Neural cell (in vitro differentiated cells): ENCODE measurements at regions not wholly inside any gene's neighbourhood (a gene's known extent, or its start where the extent isn't known, plus 50 kb on each side); places are given as distances from the start of the nearest gene placed in this dataset.

ENCODE experiments used
- H2AFZ ChIP-seq: fragments of 200-600, 300-800 bp; sonication (generic), shearing (Covaris generic); 2 replicates; pipeline ENCODE4 v1.6.0; 2014; ENCODE audit warnings: low read depth, mild to moderate bottlenecking, antibody characterized with exemption, low read length, moderate library complexity
- H3F3A ChIP-seq: fragments of 200-600 bp; shearing (Covaris generic); 2 replicates; pipeline ENCODE4 v1.6.1; 2016; ENCODE audit warnings: mild to moderate bottlenecking, moderate library complexity, mixed read lengths, antibody characterized with exemption, low read length; ENCODE audit not compliant: insufficient read depth, poor library complexity, severe bottlenecking
- H3K27ac ChIP-seq: fragments of 200-600, 300-800 bp; sonication (generic), shearing (Covaris generic); 2 replicates; pipeline ENCODE4 v1.5.1; 2014; ENCODE audit warnings: mild to moderate bottlenecking, low read length, moderate library complexity
- H3K27me3 ChIP-seq: fragments of 300-800, 200-600 bp; sonication (generic), shearing (Covaris generic); 2 replicates; pipeline ENCODE4 v1.6.0; 2014; ENCODE audit warnings: mild to moderate bottlenecking, low read depth, low read length, moderate library complexity; ENCODE audit not compliant: insufficient read depth
- H3K36me3 ChIP-seq: fragments of 300-800, 200-600 bp; sonication (generic), shearing (Covaris generic); 2 replicates; pipeline ENCODE4 v1.5.1; 2014; ENCODE audit warnings: mild to moderate bottlenecking, antibody characterized with exemption, low read length, moderate library complexity; ENCODE audit not compliant: insufficient read depth
- H3K4me2 ChIP-seq: fragments of 300-800, 200-600 bp; sonication (generic), shearing (Covaris generic); 2 replicates; pipeline ENCODE4 v1.6.0; 2014; ENCODE audit warnings: mild to moderate bottlenecking, low read length
- H3K4me3 ChIP-seq: fragments of 300-800, 200-600 bp; sonication (generic), shearing (Covaris generic); 2 replicates; pipeline ENCODE4 v1.5.1; 2014; ENCODE audit warnings: mild to moderate bottlenecking, low read length, moderate library complexity
- H3K79me2 ChIP-seq: fragments of 200-600 bp; shearing (Covaris generic); replicated peaks from 2 replicates; pipeline ENCODE4 v1.6.0; 2014; ENCODE audit warnings: mild to moderate bottlenecking, low read length, moderate library complexity; ENCODE audit not compliant: insufficient read depth
- H3K9ac ChIP-seq: fragments of 300-800, 200-600 bp; sonication (generic), shearing (Covaris generic); 2 replicates; pipeline ENCODE4 v1.6.1; 2016; ENCODE audit warnings: mild to moderate bottlenecking, low read length, mixed read lengths
- H3K9me2 ChIP-seq: fragments of 200-600 bp; shearing (Covaris generic); 2 replicates; pipeline ENCODE4 v1.6.1; 2016; ENCODE audit warnings: mild to moderate bottlenecking, low read length, mixed read lengths; ENCODE audit not compliant: insufficient read depth
- H3K9me3 ChIP-seq: fragments of 200-600, 300-800 bp; sonication (generic), shearing (Covaris generic); 2 replicates; pipeline ENCODE4 v1.6.1; 2016; ENCODE audit warnings: mild to moderate bottlenecking, mixed run types, low read length, moderate library complexity, mixed read lengths
- H4K20me1 ChIP-seq: fragments of 200-600 bp; shearing (Covaris generic); 2 replicates; pipeline ENCODE4 v1.6.1; 2016; ENCODE audit warnings: mild to moderate bottlenecking, mixed run types; ENCODE audit not compliant: insufficient read depth
- CTCF ChIP-seq: fragments of 450-650 bp; IDR thresholded peaks from 2 replicates; pipeline ENCODE4 v1.5.1; 2014; ENCODE audit warnings: antibody characterized with exemption, mild to moderate bottlenecking, moderate library complexity; ENCODE audit not compliant: poor library complexity, severe bottlenecking
- EP300 ChIP-seq: fragments of 450-650 bp; conservative IDR thresholded peaks from 2 replicates; pipeline ENCODE4 v1.6.1; 2014; ENCODE audit warnings: antibody characterized with exemption, mild to moderate bottlenecking, moderate library complexity; ENCODE audit not compliant: poor library complexity, severe bottlenecking
- EZH2 ChIP-seq: fragments of 200-600, 300-800 bp; shearing (Covaris generic), sonication (generic); IDR thresholded peaks from 2 replicates; pipeline ENCODE4 v1.6.1; 2014; ENCODE audit warnings: antibody characterized with exemption, low read length, borderline replicate concordance, mild to moderate bottlenecking; ENCODE audit not compliant: insufficient read depth, poor library complexity, severe bottlenecking
- MXI1 ChIP-seq: fragments of 450-650 bp; conservative IDR thresholded peaks from 2 replicates; pipeline ENCODE4 v1.6.1; 2014; ENCODE audit warnings: antibody characterized with exemption, mild to moderate bottlenecking; ENCODE audit not compliant: poor library complexity, severe bottlenecking
- POLR2AphosphoS5 ChIP-seq: IDR thresholded peaks from 2 replicates; pipeline ENCODE4 v1.6.1; 2012
- RAD21 ChIP-seq: fragments of 450-650 bp; conservative IDR thresholded peaks from 2 replicates; pipeline ENCODE4 v1.6.1; 2014; ENCODE audit warnings: antibody characterized with exemption, mild to moderate bottlenecking, moderate library complexity
- REST ChIP-seq: IDR thresholded peaks from 2 replicates; pipeline ENCODE4 v1.6.1; 2012; ENCODE audit warnings: borderline replicate concordance
- SMC3 ChIP-seq: fragments of 450-650 bp; conservative IDR thresholded peaks from 2 replicates; pipeline ENCODE4 v1.6.1; 2014; ENCODE audit warnings: antibody characterized with exemption, mild to moderate bottlenecking, moderate library complexity; ENCODE audit not compliant: poor library complexity
- TAF1 ChIP-seq: IDR thresholded peaks from 2 replicates; pipeline ENCODE4 v1.6.1; 2012; ENCODE audit warnings: low read depth

GRCh38 chr6:169906688-169907418, 155.4 kb downstream of the ERMARD start:
- no peaks in the 10 kb centered on the region for H3K27me3 ChIP-seq
- H2AFZ ChIP-seq = no peak overlapping the region
- TF ChIP-seq SMC3 (no peak), CTCF (no peak), REST (no peak), TAF1 (no peak), POLR2AphosphoS5 (no peak), MXI1 (no peak), EZH2 (no peak), EP300 (no peak), RAD21 (no peak)
- no peaks in the 10 kb centered on the region for H3K9me2 ChIP-seq
- H3K9ac ChIP-seq = no peak overlapping the region
- no peaks in the 10 kb centered on the region for H3K9me3 ChIP-seq
- H3K4me3 ChIP-seq = no peak overlapping the region
- no peak overlapping the region for H3K27ac ChIP-seq
- no peak overlapping the region for H3K4me2 ChIP-seq
- H3K36me3 ChIP-seq = no peaks in the 10 kb centered on the region
- H3K79me2 ChIP-seq = no peaks in the 10 kb centered on the region
- H4K20me1 ChIP-seq = no peaks in the 10 kb centered on the region
- H3F3A ChIP-seq = no peaks in the 10 kb centered on the region

- Histone ChIP-seq H3K36me3 (no peaks in the 10 kb centered on the region), H2AFZ (no peak overlapping the region), H3K4me3 (no peak overlapping the region), H3F3A (no peaks in the 10 kb centered on the region), H3K27me3 (no peaks in the 10 kb centered on the region), H3K9me2 (no peaks in the 10 kb centered on the region), H3K9me3 (no peaks in the 10 kb centered on the region), H4K20me1 (no peaks in the 10 kb centered on the region), H3K9ac (no peak overlapping the region), H3K4me2 (no peak overlapping the region), H3K79me2 (no peaks in the 10 kb centered on the region), H3K27ac (no peak overlapping the region)
- no peak for TF ChIP-seq CTCF
Observed at GRCh38 chr6:169906004-169906687, 154.7 kb downstream of the ERMARD start.
